ENCODE measurements at regions not wholly inside any gene's neighbourhood (a gene's known extent, or its start where the extent isn't known, plus 50 kb on each side); places are given as distances from the start of the nearest gene placed in this dataset.
A peak's percentile ranks its signal among the peaks of the same experiment; 100 is the strongest.
"Not testable (repeated sequence)": the region's sequence is repeated elsewhere in the genome, so short reads cannot be mapped to it uniquely, and the experiment has no call there.

DNA sequence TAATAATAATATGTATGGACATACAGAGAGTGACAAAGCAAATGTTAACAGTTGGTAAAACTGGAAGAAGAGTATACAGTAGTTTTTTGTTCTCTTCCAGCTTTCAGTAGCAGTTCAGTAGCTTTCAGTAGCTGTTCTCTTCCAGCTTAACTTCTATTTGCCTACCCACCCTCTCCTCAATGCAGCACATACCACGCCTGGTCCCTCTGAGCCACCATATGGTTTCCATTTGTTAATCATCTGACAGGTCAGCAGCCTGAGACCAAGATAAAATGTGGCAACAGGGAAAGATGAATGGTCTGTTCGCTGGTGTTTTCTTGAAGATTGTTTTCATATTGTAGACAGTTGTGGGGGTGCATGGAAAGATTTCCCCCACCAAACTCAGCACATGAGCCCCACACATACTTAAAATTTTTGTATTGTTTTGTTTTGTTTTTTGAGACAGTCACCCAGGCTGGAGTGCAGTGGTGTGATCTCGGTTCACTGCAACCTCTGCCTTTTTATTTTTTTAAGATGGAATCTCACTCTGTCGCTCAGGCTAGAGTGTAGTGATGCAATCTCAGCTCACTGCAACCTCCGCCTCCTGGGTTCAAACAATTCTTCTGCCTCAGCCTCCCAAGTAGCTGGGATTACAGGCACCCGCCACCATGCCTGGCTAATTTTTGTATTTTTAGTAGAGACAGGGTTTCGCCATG, 56.8 kb downstream of the ATP6V0E2 start:
- DNase-seq = not testable (repeated sequence)

DNA sequence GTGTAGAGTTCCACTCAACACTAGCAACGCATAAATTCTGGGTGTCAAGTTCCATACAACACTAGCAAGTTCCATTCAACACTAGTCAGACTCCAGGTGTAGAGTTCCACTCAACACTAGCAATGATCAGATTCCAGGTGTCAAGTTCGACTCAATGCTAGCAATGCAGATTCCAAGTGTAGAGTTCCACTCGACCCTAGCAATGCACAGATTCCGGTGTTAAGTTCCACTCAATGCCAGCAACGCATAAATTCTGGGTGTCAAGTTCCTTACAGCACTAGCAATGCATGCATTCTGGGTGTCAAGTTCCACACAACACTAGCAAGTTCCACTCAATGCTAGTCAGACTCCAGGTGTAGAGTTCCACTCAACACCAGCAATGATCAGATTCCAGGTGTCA, 60.0 kb downstream of the ATP6V0E2 start:
- DNase-seq = peak; percentile 34

DNA sequence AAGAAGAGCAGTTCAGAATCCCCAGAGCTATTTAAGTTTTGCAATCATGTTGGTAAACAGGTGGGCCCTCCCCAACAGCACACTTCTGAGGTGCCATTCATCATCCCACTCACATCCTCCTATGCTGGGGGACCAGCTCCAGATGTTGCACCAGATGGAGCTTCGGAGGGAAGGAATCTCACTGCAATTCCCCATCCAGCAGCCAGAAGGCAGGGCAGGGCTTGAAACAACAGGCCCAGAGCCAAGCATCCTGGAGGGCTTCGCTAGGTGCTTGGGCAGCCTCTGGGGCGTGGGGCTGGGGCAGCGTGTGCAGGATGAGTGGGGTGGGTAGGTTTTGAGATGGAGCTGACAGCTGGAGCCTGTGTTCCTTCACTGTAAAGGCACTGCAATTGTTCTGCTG, 73.6 kb downstream of the ATP6V0E2 start:
- DNase-seq = not testable (repeated sequence)

- DNase-seq = not testable (repeated sequence)
Measured at GRCh38 chr7:149948444-149948843, 74.7 kb downstream of the ATP6V0E2 start.

GRCh38 chr7:149949863-149950577, 76.3 kb downstream of the ATP6V0E2 start:
- DNase-seq = not testable (repeated sequence)

DNA sequence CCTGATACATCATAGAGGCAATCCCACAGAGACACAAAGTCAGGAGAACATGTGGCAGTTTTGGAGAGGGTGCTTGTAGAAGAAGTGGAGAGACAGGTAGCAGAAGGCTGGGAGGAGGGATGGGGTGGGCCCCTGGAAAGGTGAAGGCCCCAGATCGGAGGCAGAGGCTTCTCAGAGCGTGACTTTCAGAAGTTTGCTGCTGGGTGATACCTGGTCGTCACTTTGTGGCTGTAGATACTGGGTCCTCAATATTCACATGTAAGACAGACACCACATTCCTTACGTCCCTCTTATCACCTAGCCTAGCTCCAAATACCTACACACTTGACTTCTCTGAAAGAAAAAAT, 76.8 kb downstream of the ATP6V0E2 start:
- not testable (repeated sequence) for DNase-seq

DNA sequence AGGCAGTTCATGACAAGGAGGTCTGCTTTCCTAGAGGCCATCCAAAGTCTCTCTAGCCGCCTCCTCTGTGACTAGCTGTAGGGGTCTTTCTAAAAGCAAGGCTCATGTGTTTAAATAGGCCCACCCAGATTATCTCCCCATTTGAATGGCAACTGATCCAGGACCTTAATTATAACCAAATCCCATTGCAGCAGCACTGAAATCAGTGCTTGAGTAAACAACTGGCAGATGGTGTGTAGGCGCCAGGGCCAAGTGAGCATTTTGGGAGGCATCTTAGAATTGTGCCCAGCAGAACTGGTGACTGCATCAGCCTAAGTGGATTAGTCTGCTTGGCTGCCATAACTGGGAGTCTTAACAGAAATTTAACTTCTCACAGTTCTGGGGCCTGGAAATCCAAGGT, 77.8 kb downstream of the ATP6V0E2 start:
- DNase-seq = not testable (repeated sequence)

- not testable (repeated sequence) for DNase-seq
Measured at GRCh38 chr7:149958880-149959279, 85.1 kb downstream of the ATP6V0E2 start.

DNA sequence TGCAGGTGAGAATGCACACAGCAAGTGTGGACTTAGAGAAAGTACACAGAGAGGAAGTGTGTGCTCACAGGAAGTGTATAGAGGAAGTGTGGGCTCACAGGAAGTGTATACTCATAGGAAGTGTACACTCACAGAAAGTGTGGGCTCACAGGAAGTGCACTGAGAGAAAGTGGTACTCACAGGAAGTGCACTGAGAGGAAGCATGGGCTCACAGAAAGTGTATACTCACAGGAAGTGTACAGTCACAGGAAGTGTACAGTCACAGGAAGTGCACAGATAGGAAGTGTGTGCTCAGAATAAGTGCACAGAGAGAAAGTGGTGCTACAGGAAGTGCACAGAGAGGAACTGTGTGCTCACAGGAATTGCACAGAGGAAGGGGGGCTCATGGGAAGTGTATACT, 87.1 kb downstream of the ATP6V0E2 start:
- DNase-seq = not testable (repeated sequence)

DNA sequence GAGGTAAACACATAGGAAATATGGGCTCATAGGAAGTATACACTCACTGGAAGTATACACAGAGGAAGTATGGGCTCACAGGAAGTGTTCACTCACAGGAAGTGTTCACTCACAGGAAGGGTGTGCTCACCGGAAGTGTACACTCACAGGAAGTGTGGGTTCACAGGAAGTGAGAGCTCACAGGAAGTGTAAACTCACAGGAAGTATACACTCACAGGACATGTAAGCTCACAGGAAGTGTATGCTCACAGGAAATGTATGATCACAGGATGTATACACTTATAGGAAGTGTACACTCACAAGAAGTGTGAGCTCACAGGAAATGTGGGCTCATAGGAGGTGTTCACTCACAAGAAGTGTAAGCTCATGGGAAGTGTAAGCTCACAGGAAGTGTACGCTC, 88.1 kb downstream of the ATP6V0E2 start:
- DNase-seq = not testable (repeated sequence)

GRCh38 chr7:149962685-149963319, 89.0 kb downstream of the ATP6V0E2 start:
- DNase-seq = not testable (repeated sequence)

DNA sequence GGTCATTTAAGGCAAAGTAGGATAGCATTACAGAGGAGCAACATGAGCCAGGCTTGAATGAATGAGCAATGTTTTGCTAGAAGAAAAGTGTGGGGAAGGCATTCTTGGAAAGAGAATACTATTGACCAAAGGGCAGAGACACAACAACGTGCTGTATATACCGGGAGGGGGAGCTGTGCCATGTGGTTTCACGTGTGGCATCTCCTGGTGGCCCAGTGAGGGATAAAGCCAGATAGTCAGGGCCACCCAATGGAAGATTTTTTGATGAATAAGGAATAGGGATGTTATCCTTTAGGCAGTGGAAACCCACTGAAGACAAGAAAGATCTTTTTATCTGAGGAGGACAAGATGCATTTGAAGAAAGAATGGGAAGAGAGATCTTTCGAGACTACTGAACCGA, 90.2 kb downstream of the ATP6V0E2 start:
- not testable (repeated sequence) for DNase-seq

GRCh38 chr7:149966444-149966843, 92.7 kb downstream of the ATP6V0E2 start:
- DNase-seq = not testable (repeated sequence)

DNA sequence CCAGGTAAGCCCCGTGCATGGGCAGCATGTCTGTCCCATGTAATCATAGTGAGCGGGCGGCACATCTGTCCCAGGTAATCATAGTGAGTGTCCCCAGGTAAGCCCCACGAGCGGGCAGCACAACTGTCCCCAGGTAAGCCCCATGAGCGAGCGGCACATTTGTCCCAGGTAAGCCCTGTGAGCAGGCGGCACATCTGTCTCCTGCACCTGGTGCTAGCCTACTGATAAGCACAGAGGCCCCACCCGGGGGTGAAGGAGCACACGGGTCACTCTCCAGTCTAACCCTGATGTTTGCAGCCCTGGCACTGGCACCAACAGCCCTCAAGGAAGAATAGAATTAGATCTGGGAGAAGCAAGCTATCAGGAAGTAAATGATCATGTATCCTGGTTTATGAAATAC, 99.2 kb downstream of the ATP6V0E2 start:
- not testable (repeated sequence) for DNase-seq

- not testable (repeated sequence) for DNase-seq
Measured at GRCh38 chr7:149973681-149974080, 99.9 kb downstream of the ATP6V0E2 start.

DNA sequence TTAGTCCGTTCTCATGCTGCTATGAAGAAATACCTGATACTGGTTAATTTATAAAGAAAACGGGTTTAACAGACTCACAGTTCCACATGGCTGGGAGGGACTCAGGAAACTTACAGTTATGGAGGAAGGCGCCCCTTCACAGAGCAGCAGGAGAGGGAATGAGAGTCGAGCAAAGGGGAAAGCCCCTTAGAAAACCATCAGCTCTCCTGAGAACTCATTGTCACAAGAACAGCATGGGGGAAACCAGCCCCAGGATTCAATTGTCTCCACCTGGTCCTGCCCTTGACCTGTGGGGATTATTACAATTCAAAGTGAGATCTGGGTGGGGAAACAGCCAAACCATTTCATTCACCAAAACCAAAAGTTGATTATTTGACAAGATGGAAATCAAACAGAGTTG, 101.8 kb downstream of the ATP6V0E2 start:
- DNase-seq = not testable (repeated sequence)

DNA sequence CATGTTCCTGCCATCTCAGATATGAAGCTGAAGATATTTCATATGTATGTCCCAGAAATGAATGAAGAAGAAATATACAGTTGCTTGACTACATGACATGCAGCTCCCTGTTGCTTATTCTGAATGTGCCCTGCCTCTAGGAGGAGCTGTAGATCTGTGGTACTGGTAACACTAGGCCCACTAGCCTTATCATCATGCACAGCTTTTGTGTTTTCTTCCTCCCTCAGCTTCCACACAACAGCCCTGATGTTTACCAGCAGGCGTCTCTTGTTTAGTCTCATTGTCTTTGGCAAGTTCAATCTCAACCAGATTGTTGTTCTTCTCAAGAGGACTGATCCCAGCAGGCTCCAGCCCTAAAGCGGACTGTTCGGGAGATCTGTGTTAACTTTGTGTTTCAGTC, 104.8 kb downstream of the ATP6V0E2 start:
- DNase-seq = not testable (repeated sequence)

GRCh38 chr7:149978944-149979343, 105.2 kb downstream of the ATP6V0E2 start:
- not testable (repeated sequence) for DNase-seq

DNA sequence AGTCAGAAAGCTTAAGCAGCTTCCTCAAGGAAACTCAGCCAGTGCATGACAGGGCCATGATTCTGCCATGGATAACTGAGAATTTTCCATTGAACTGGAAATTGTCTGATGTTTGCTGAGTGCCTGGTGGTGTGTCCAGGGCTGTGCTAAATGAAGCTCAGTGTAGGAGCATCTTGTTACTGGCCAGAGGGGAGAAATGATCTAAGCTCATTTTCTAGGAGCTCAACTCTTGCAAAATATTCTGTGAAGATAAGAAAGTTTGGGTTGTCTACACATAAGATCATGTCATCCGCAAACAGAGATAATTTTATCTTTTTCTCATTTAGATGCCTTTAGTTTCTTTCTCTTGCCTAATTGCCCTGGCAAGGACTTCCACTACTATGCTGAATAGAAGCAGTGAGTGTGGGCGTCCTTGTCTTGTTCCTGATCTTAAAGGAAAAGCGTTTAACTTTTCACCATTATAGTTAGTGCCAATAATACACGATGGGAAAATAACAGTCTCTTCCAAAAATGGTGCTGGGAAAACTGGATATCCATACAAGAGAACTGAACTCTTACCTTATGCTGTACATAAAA, 108.9 kb downstream of the ATP6V0E2 start:
- not testable (repeated sequence) for DNase-seq

DNA sequence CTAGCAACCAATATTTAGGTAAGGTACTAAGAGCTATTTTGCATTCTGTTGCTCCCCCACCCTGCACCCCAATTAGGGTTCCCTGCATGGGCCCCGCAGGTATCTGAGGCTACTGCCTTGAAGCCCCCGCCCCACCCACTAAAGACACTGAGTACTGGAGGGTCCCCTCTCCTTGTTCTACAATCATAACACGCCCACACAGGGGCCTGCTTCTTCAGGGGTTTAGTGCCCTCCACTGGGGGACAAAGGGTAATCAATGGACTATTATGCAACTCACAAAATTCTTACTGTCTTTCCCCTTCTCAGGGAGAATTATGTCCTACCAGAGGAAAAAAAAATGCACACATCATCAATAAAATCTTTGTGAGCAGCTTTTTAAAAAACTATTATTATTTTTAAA, 113.1 kb downstream of the ATP6V0E2 start:
- DNase-seq = not testable (repeated sequence)

GRCh38 chr7:149991652-149992302, 118.0 kb downstream of the ATP6V0E2 start:
- not testable (repeated sequence) for DNase-seq

GRCh38 chr7:149992366-149992765, 118.6 kb downstream of the ATP6V0E2 start:
- not testable (repeated sequence) for DNase-seq
